ENCODE measurements at regions not wholly inside any gene's neighbourhood (a gene's known extent, or its start where the extent isn't known, plus 50 kb on each side); places are given as distances from the start of the nearest gene placed in this dataset.

DNA sequence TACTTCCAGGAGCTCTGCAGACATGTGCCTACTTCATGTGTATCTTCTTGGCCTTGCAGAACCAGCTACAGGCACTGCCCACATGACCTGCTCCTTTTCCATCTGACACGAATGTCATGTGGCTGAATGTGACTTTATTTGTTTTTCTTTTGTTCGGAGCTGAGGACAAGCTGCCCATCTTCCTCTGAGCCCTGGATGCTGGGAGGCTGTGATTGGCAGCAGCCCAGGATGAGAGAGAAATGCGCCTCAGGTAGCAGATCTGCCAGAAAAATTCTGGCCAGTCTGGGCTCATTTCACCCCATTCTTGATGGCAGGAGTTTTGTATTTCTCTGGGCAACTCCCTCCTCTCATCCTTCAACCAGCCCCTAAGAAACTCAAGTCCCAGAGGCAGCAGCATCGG lies 372.0 kb downstream of the RPS6KC1 start:
- TF ChIP-seq POLR2AphosphoS5 (IDR thresholded peaks at IDR 0.05): no peak
- no peak for TF ChIP-seq POLR2A (IDR thresholded peaks at IDR 0.05)
